IPS-20b (cell line): ENCODE measurements at regions not wholly inside any gene's neighbourhood (a gene's known extent, or its start where the extent isn't known, plus 50 kb on each side); places are given as distances from the start of the nearest gene placed in this dataset.

Experiments used
- H3K27ac ChIP-seq: one replicate; pipeline ENCODE4 v1.5.1; 2013; ENCODE audit warnings: low read length
- H3K27me3 ChIP-seq: 2 replicates; pipeline ENCODE4 v1.6.1; 2013; ENCODE audit warnings: mild to moderate bottlenecking, low read length, inconsistent platforms; ENCODE audit not compliant: insufficient read depth
- H3K36me3 ChIP-seq: 2 replicates; pipeline ENCODE4 v1.6.1; 2013; ENCODE audit warnings: low read depth, mild to moderate bottlenecking, inconsistent platforms, low read length, moderate library complexity; ENCODE audit not compliant: insufficient read depth
- H3K4me1 ChIP-seq: 2 replicates; pipeline ENCODE4 v1.6.1; 2013; ENCODE audit warnings: mild to moderate bottlenecking, control low read depth, inconsistent platforms, low read length, moderate library complexity; ENCODE audit not compliant: insufficient read depth
- H3K4me3 ChIP-seq: 2 replicates; pipeline ENCODE4 v1.5.1; 2013; ENCODE audit warnings: mild to moderate bottlenecking, low read length, inconsistent platforms
- H3K9ac ChIP-seq: 2 replicates; pipeline ENCODE4 v1.6.1; 2013; ENCODE audit warnings: low read depth, mild to moderate bottlenecking, inconsistent platforms, low read length, moderate library complexity
- H3K9me3 ChIP-seq: 2 replicates; pipeline ENCODE4 v1.6.1; 2013; ENCODE audit warnings: mild to moderate bottlenecking, low read depth, low read length, inconsistent platforms; ENCODE audit not compliant: insufficient read depth

- Histone ChIP-seq H3K4me3 (no peak overlapping the region), H3K36me3 (no peaks in the 10 kb centered on the region), H3K4me1 (no peaks in the 10 kb centered on the region), H3K9me3 (no peaks in the 10 kb centered on the region), H3K27me3 (no peaks in the 10 kb centered on the region), H3K9ac (no peak overlapping the region), H3K27ac (no peak overlapping the region)
Observed at GRCh38 chr12:74455429-74455828, 82.2 kb upstream of the ATXN7L3B start.

GRCh38 chr12:74456431-74456830 lies 81.2 kb upstream of the ATXN7L3B start:
- no peak overlapping the region for H3K4me3 ChIP-seq
- no peak overlapping the region for H3K27ac ChIP-seq
- no peaks in the 10 kb centered on the region for H3K4me1 ChIP-seq
- no peaks in the 10 kb centered on the region for H3K9me3 ChIP-seq
- no peaks in the 10 kb centered on the region for H3K36me3 ChIP-seq
- no peaks in the 10 kb centered on the region for H3K27me3 ChIP-seq
- no peak overlapping the region for H3K9ac ChIP-seq

GRCh38 chr12:74468401-74468800 lies 69.2 kb upstream of the ATXN7L3B start:
- no peaks in the 10 kb centered on the region for H3K9me3 ChIP-seq
- no peaks in the 10 kb centered on the region for H3K36me3 ChIP-seq
- H3K27ac ChIP-seq, result no peak overlapping the region
- no peaks in the 10 kb centered on the region for H3K4me1 ChIP-seq
- no peak overlapping the region for H3K9ac ChIP-seq
- no peaks in the 10 kb centered on the region for H3K27me3 ChIP-seq
- H3K4me3 ChIP-seq, result no peak overlapping the region

- Histone ChIP-seq H3K36me3 (no peaks in the 10 kb centered on the region), H3K9ac (no peak overlapping the region), H3K27me3 (no peaks in the 10 kb centered on the region), H3K9me3 (no peaks in the 10 kb centered on the region), H3K4me1 (no peaks in the 10 kb centered on the region), H3K4me3 (no peak overlapping the region), H3K27ac (no peak overlapping the region)
Observed at GRCh38 chr12:74476234-74476633, 61.4 kb upstream of the ATXN7L3B start.

GRCh38 chr12:74481078-74481477 lies 56.6 kb upstream of the ATXN7L3B start:
- no peaks in the 10 kb centered on the region for H3K9me3 ChIP-seq
- no peaks in the 10 kb centered on the region for H3K27me3 ChIP-seq
- no peaks in the 10 kb centered on the region for H3K36me3 ChIP-seq
- no peak overlapping the region for H3K9ac ChIP-seq
- peaks cover 3% of the 10 kb centered on the region; the same call in 1 of the 2 replicates for H3K4me1 ChIP-seq
- no peak overlapping the region for H3K4me3 ChIP-seq
- no peak overlapping the region for H3K27ac ChIP-seq

GRCh38 chr12:74482115-74482514 lies 55.5 kb upstream of the ATXN7L3B start:
- no peaks in the 10 kb centered on the region for H3K9me3 ChIP-seq
- no peaks in the 10 kb centered on the region for H3K27me3 ChIP-seq
- no peak overlapping the region for H3K4me3 ChIP-seq
- H3K4me1 ChIP-seq, result peaks cover 3% of the 10 kb centered on the region; the same call in 1 of the 2 replicates
- no peak overlapping the region for H3K27ac ChIP-seq
- H3K36me3 ChIP-seq, result no peaks in the 10 kb centered on the region
- no peak overlapping the region for H3K9ac ChIP-seq

GRCh38 chr12:74483057-74483456 lies 54.6 kb upstream of the ATXN7L3B start:
- Histone ChIP-seq H3K27ac (no peak overlapping the region), H3K27me3 (no peaks in the 10 kb centered on the region), H3K36me3 (no peaks in the 10 kb centered on the region), H3K4me3 (no peak overlapping the region), H3K9me3 (no peaks in the 10 kb centered on the region), H3K4me1 (peaks cover 3% of the 10 kb centered on the region; the same call in 1 of the 2 replicates), H3K9ac (no peak overlapping the region)
